Chondrocyte (in vitro differentiated cells): ENCODE measurements at regions not wholly inside any gene's neighbourhood (a gene's known extent, or its start where the extent isn't known, plus 50 kb on each side); places are given as distances from the start of the nearest gene placed in this dataset.

ENCODE experiments used
- DNase-seq: peaks from one replicate; pipeline ENCODE4 v3.0.0; 2021; ENCODE audit warnings: mixed read lengths, low spot score
- H3K27ac Mint-ChIP-seq: one replicate; pipeline ENCODE4 v1.8.0; 2021; ENCODE audit warnings: mild to moderate bottlenecking, moderate library complexity, mixed read lengths; ENCODE audit not compliant: unreplicated experiment
- H3K27me3 Mint-ChIP-seq: 2 replicates; pipeline ENCODE4 v1.8.0; 2021; ENCODE audit warnings: low read depth, mixed read lengths
- H3K36me3 Mint-ChIP-seq: 2 replicates; pipeline ENCODE4 v1.8.0; 2021; ENCODE audit warnings: low read depth, mixed read lengths
- H3K4me1 Mint-ChIP-seq: 2 replicates; pipeline ENCODE4 v1.8.0; 2021; ENCODE audit warnings: low read depth, mild to moderate bottlenecking, mixed read lengths
- H3K4me3 Mint-ChIP-seq: one replicate; pipeline ENCODE4 v1.8.0; 2021; ENCODE audit warnings: mild to moderate bottlenecking, moderate library complexity, mixed read lengths; ENCODE audit not compliant: unreplicated experiment
- H3K9me3 Mint-ChIP-seq: 2 replicates; pipeline ENCODE4 v1.8.0; 2021; ENCODE audit warnings: low read depth, mixed read lengths
- TF ChIP-seq, protein P1 (sequence below): fragments of 200-600 bp; sonication (generic); IDR thresholded peaks from 2 replicates; pipeline ENCODE4 v1.5.0; 2021; ENCODE audit warnings: antibody characterized with exemption, mild to moderate bottlenecking, moderate library complexity

DNA sequence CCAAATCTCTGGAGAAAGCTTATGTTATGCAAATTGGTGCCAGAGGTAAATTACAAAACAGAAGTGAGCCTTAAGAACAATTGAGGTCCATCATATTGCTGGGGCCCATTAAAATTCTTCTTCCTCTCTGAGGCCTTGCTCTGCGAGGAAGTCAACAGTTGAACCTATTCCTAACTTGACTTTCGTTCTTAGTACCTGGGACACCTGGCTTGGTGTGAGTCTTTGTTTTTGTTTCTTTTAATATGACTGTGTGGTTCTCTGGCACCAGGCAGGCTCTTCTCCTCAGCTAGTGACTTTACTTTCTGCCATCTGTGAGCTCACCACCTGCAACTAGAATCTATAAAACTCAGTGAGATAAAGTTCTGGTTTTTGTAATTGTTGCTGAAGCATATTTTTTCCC lies 120.4 kb downstream of the CBLN1 start:
- peaks cover 8% of the 10 kb centered on the region for H3K9me3 Mint-ChIP-seq
- no peak for DNase-seq

DNA sequence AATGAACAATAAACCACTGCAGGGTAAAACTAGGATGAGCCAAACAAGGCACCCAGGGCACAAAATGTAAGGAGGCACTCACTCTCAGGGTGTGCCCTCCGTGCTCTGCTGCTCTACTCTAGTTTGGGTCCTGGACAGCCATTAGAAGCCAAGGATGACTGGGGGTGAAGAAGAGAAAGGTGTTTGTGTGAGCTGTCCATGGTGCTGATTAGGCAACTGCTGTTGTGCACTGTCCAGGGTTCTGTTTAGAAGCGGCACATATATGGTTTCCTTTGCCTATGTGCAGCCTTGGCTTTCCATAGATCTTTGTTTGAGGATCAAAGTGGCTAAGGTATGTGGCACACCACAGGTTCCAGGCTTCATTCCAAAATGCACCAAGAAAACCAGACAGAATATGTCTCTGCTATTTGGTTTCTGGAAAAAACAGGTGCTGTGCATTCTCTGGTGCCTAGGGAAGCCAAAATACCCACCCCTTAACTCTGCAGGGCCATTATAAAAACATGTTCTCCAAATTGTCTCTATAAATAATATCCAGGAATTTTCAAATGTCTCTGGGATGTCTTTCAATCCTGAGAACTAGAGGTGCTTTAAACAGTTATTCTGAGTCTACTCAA lies 123.5 kb downstream of the CBLN1 start:
- TF ChIP-seq, protein P1, sequence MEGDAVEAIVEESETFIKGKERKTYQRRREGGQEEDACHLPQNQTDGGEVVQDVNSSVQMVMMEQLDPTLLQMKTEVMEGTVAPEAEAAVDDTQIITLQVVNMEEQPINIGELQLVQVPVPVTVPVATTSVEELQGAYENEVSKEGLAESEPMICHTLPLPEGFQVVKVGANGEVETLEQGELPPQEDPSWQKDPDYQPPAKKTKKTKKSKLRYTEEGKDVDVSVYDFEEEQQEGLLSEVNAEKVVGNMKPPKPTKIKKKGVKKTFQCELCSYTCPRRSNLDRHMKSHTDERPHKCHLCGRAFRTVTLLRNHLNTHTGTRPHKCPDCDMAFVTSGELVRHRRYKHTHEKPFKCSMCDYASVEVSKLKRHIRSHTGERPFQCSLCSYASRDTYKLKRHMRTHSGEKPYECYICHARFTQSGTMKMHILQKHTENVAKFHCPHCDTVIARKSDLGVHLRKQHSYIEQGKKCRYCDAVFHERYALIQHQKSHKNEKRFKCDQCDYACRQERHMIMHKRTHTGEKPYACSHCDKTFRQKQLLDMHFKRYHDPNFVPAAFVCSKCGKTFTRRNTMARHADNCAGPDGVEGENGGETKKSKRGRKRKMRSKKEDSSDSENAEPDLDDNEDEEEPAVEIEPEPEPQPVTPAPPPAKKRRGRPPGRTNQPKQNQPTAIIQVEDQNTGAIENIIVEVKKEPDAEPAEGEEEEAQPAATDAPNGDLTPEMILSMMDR = no peak
- Mint-ChIP-seq H3K27ac (no peak overlapping the region), H3K27me3 (no peaks in the 10 kb centered on the region), H3K9me3 (peaks cover 20% of the 10 kb centered on the region), H3K4me3 (no peak overlapping the region), H3K36me3 (no peaks in the 10 kb centered on the region), H3K4me1 (no peaks in the 10 kb centered on the region)
- no peak for DNase-seq

More for the DNA sequence above, 120.4 kb downstream of the CBLN1 start:
- Mint-ChIP-seq H3K4me1 (no peaks in the 10 kb centered on the region), H3K36me3 (no peaks in the 10 kb centered on the region), H3K4me3 (no peak overlapping the region), H3K27ac (no peak overlapping the region), H3K27me3 (no peaks in the 10 kb centered on the region)
- TF ChIP-seq, protein P1 = no peak

DNA sequence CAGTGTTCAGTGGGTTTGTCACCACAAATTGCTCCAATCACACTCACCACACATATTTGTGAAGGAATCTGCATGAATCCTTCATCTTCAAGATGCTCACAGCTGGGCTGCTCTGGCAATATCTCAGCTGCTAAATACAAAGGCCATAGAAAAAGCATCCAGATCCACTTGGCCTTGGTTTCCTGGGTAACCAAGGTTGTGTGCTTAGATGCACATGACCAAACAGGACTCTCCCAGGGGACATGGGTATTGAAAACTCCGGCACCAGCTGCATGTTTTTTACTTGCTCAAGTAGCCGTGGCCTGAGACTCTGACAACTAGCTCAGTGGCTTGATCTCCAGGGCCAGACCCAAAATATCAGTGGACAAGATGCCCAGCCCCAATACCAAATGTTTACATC lies 131.3 kb downstream of the CBLN1 start:
- DNase-seq = no peak
- Mint-ChIP-seq H3K27ac (no peak overlapping the region), H3K36me3 (no peaks in the 10 kb centered on the region), H3K27me3 (no peaks in the 10 kb centered on the region), H3K4me1 (no peaks in the 10 kb centered on the region), H3K9me3 (peaks cover 14% of the 10 kb centered on the region), H3K4me3 (no peak overlapping the region)
- TF ChIP-seq, protein P1 = no peak

DNA sequence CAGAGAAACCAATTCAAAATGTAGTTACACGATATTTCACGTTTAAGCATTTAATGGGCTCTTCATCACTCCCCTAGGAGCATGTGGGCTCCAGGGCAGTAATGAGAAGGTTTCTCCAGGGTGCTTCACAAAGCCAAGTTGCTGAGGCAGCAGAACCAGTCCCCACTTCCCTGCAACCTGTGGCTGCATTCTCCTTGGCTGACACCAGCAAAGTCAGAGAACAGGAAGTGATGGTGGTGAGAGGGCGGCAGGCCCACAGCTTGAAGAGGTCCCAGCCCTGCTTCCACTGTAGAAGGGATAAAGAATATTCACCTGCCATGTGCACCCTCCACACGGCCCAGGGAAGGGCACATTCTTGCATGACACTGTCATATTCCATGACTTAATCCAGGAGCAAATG lies 133.2 kb downstream of the CBLN1 start:
- Mint-ChIP-seq H3K27ac (no peak overlapping the region), H3K4me1 (no peaks in the 10 kb centered on the region), H3K9me3 (peaks cover 4% of the 10 kb centered on the region), H3K36me3 (no peaks in the 10 kb centered on the region), H3K4me3 (no peak overlapping the region), H3K27me3 (no peaks in the 10 kb centered on the region)
- TF ChIP-seq, protein P1 = no peak
- no peak for DNase-seq

DNA sequence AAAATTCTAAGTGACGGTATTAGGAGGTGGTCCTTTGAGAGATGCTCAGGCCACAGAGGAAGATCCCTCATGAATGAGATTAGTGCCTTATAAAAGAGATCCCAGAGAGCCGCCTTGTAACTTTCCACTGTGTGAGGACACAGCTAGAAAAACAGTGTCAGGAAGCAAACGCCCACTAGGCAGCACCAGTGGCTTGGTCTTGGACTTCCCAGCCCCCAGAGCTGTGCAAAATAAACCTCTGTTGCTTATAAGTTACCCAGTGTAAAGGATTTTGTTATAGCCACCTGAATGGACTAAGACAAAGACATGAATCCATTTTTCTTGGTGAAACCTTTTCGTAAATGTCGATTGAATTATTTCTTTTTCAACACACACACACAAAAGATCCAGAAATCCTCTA lies 141.0 kb downstream of the CBLN1 start:
- Mint-ChIP-seq H3K36me3 (no peaks in the 10 kb centered on the region), H3K27ac (no peak overlapping the region), H3K27me3 (no peaks in the 10 kb centered on the region), H3K9me3 (peaks cover 7% of the 10 kb centered on the region), H3K4me1 (no peaks in the 10 kb centered on the region), H3K4me3 (no peak overlapping the region)
- TF ChIP-seq, protein P1 = no peak
- no peak for DNase-seq
